Gastroesophageal sphincter (tissue), 4 donors: ENCODE measurements at regions not wholly inside any gene's neighbourhood (a gene's known extent, or its start where the extent isn't known, plus 50 kb on each side); places are given as distances from the start of the nearest gene placed in this dataset.
"Not testable (repeated sequence)": the region's sequence is repeated elsewhere in the genome, so short reads cannot be mapped to it uniquely, and the experiment has no call there.

ENCODE experiments used
- ATAC-seq: fragments of 150-250 bp; one replicate; pipeline ENCODE4 v1.9.1; 2016; ENCODE audit warnings: mild to moderate bottlenecking, moderate library complexity
- H3K27ac ChIP-seq, 4 donors: fragments of 200-600 bp; sonication (generic) in 3 of 4; 1 replicate in 3 of 4; 2 replicates in 1 of 4; pipeline ENCODE4 v1.5.1; 2016 to 2019
- H3K27me3 ChIP-seq: fragments of 200-600 bp; sonication (generic); one replicate; pipeline ENCODE4 v1.5.1; 2019
- H3K36me3 ChIP-seq, 2 donors: fragments of 200-600 bp; sonication (generic); one replicate each; pipeline ENCODE4 v1.5.1; 2019; ENCODE audit warnings: control low read depth in 1 of 2
- H3K4me1 ChIP-seq, 3 donors: fragments of 200-600 bp; sonication (generic); 1 replicate in 2 of 3; 2 replicates in 1 of 3; pipeline ENCODE4 v1.5.1; 2016 to 2019; ENCODE audit warnings: control low read depth in 2 of 3
- H3K4me3 ChIP-seq, 2 donors: fragments of 200-600 bp; sonication (generic); one replicate each; pipeline ENCODE4 v1.5.1; 2019; ENCODE audit warnings: mild to moderate bottlenecking in 1 of 2, moderate library complexity in 1 of 2
- H3K9me3 ChIP-seq, 3 donors: fragments of 200-600 bp; sonication (generic); one replicate each; pipeline ENCODE4 v1.5.1; 2017 to 2019; ENCODE audit warnings: control low read depth in 2 of 3
- CTCF ChIP-seq, 4 experiments: fragments of 200-600 bp in 2 of 4; fragments of 450-650 bp in 2 of 4; sonication (generic) in 1 of 4; IDR thresholded peaks; one replicate each; pipeline ENCODE4 v1.5.1; 2017 to 2019; ENCODE audit warnings: antibody characterized with exemption in 4 of 4, mild to moderate bottlenecking in 2 of 4, moderate library complexity in 2 of 4
- EP300 ChIP-seq: sonication (generic); formaldehyde crosslinking; IDR thresholded peaks from one replicate; pipeline ENCODE4 v1.6.1; 2017; ENCODE audit warnings: antibody characterized with exemption, mild to moderate bottlenecking
- POLR2A ChIP-seq, 2 donors: fragments of 450-650 bp; IDR thresholded peaks; one replicate each; pipeline ENCODE4 v1.6.1; 2017; ENCODE audit warnings: antibody characterized with exemption in 2 of 2, mild to moderate bottlenecking in 2 of 2, moderate library complexity in 1 of 2
- POLR2AphosphoS5 ChIP-seq: sonication (generic); formaldehyde crosslinking; IDR thresholded peaks from one replicate; pipeline ENCODE4 v1.6.1; 2017; ENCODE audit warnings: antibody characterized with exemption
- WGBS, 2 donors: methylation state at CpG; one replicate each; pipeline ENCODE4 v1.1.5; 2018; ENCODE audit warnings: low coverage in 1 of 2; 5-methylcytosine and 5-hydroxymethylcytosine counted together

GRCh38 chr10:55750458-55750857 is 610.6 kb downstream of the ZWINT start:
- TF ChIP-seq CTCF (IDR thresholded peaks at IDR 0.05) (no peak), EP300 (no peak), POLR2A (IDR thresholded peaks at IDR 0.05) (no peak), POLR2AphosphoS5 (no peak)
- H3K27me3 ChIP-seq: no peaks in the 10 kb centered on the region
- H3K4me3 ChIP-seq: no peak overlapping the region
- H3K9me3 ChIP-seq: no peaks in the 10 kb centered on the region
- no peak for ATAC-seq
- no peaks in the 10 kb centered on the region for H3K4me1 ChIP-seq
- 65 to 78% methylated on average over 2 of the region's 2 CpGs for WGBS, 2 donors
- H3K36me3 ChIP-seq: no peaks in the 10 kb centered on the region
- H3K27ac ChIP-seq: no peak overlapping the region

- no peaks in the 10 kb centered on the region for H3K36me3 ChIP-seq
- H3K4me3 ChIP-seq: no peak overlapping the region
- no peaks in the 10 kb centered on the region for H3K27me3 ChIP-seq
- H3K27ac ChIP-seq: no peak overlapping the region
- TF ChIP-seq POLR2A (IDR thresholded peaks at IDR 0.05) (no peak), CTCF (IDR thresholded peaks at IDR 0.05) (no peak), POLR2AphosphoS5 (no peak), EP300 (no peak)
- no peaks in the 10 kb centered on the region for H3K9me3 ChIP-seq
- no peak for ATAC-seq
- no peaks in the 10 kb centered on the region for H3K4me1 ChIP-seq
- 78 to 100% methylated on average over 1 to 3 of the region's 3 CpGs for WGBS, 2 donors
Observed at GRCh38 chr10:55747244-55747643, 613.8 kb downstream of the ZWINT start.

GRCh38 chr10:55746002-55746401 is 615.1 kb downstream of the ZWINT start:
- Histone ChIP-seq H3K27ac (no peak overlapping the region), H3K9me3 (no peaks in the 10 kb centered on the region), H3K36me3 (no peaks in the 10 kb centered on the region), H3K4me1 (no peaks in the 10 kb centered on the region), H3K4me3 (no peak overlapping the region), H3K27me3 (no peaks in the 10 kb centered on the region)
- TF ChIP-seq EP300 (no peak), CTCF (IDR thresholded peaks at IDR 0.05) (no peak), POLR2A (IDR thresholded peaks at IDR 0.05) (no peak), POLR2AphosphoS5 (no peak)
- no peak for ATAC-seq
- 25 to 50% methylated on average over 1 of the region's 1 CpG for WGBS, 2 donors

- H3K27ac ChIP-seq: no peak overlapping the region
- H3K27me3 ChIP-seq: no peaks in the 10 kb centered on the region
- H3K9me3 ChIP-seq: no peaks in the 10 kb centered on the region
- TF ChIP-seq EP300 (no peak), POLR2AphosphoS5 (no peak), CTCF (IDR thresholded peaks at IDR 0.05) (no peak), POLR2A (IDR thresholded peaks at IDR 0.05) (no peak)
- no peak for ATAC-seq
- H3K4me3 ChIP-seq: no peak overlapping the region
- no peaks in the 10 kb centered on the region for H3K36me3 ChIP-seq
- H3K4me1 ChIP-seq: no peaks in the 10 kb centered on the region
- 64 to 81% methylated on average over 2 of the region's 2 CpGs for WGBS, 2 donors
Observed at GRCh38 chr10:55742487-55742886, 618.6 kb downstream of the ZWINT start.

- not testable (repeated sequence) for H3K4me1 ChIP-seq, H3K36me3 ChIP-seq, H3K4me3 ChIP-seq, H3K27me3 ChIP-seq, H3K27ac ChIP-seq, ATAC-seq, H3K9me3 ChIP-seq
- WGBS, 2 donors: 10 to 24% methylated on average over 2 of the region's 2 CpGs
- peak in 1 of 4 experiments; percentile 29 for TF ChIP-seq CTCF (IDR thresholded peaks at IDR 0.05)
Observed at GRCh38 chr10:55740767-55741166, 620.3 kb downstream of the ZWINT start.
